Parathyroid adenoma (tissue), 2 donors: ENCODE measurements at regions not wholly inside any gene's neighbourhood (a gene's known extent, or its start where the extent isn't known, plus 50 kb on each side); places are given as distances from the start of the nearest gene placed in this dataset.

Experiments used
- H2AFZ ChIP-seq: fragments of 300-600 bp; sonication (generic); one replicate; pipeline ENCODE4 v1.7.0; 2017; ENCODE audit warnings: antibody characterized with exemption, mild to moderate bottlenecking
- H3K27ac ChIP-seq: fragments of 300-600 bp; sonication (generic); one replicate; pipeline ENCODE4 v1.7.0; 2017
- H3K27me3 ChIP-seq: fragments of 300-600 bp; sonication (generic); one replicate; pipeline ENCODE4 v1.7.0; 2017; ENCODE audit warnings: low read length; ENCODE audit not compliant: control insufficient read depth, insufficient read depth
- H3K36me3 ChIP-seq: fragments of 300-600 bp; sonication (generic); one replicate; pipeline ENCODE4 v1.7.0; 2017; ENCODE audit warnings: low read length; ENCODE audit not compliant: control insufficient read depth, insufficient read depth
- H3K4me1 ChIP-seq: fragments of 300-600 bp; sonication (generic); one replicate; pipeline ENCODE4 v1.7.0; 2017; ENCODE audit warnings: control low read depth
- H3K4me2 ChIP-seq: fragments of 300-600 bp; sonication (generic); one replicate; pipeline ENCODE4 v1.7.0; 2017; ENCODE audit warnings: low read length
- H3K4me3 ChIP-seq: fragments of 300-600 bp; sonication (generic); one replicate; pipeline ENCODE4 v1.7.0; 2017; ENCODE audit warnings: low read depth, low read length
- H3K79me2 ChIP-seq: fragments of 300-600 bp; sonication (generic); one replicate; pipeline ENCODE4 v1.7.0; 2017; ENCODE audit warnings: control low read depth
- H3K9ac ChIP-seq: fragments of 300-600 bp; sonication (generic); one replicate; pipeline ENCODE4 v1.7.0; 2017; ENCODE audit warnings: mild to moderate bottlenecking
- H3K9me3 ChIP-seq: fragments of 300-600 bp; sonication (generic); one replicate; pipeline ENCODE4 v1.7.0; 2017; ENCODE audit warnings: low read length; ENCODE audit not compliant: control insufficient read depth
- CTCF ChIP-seq: fragments of 300-600 bp; sonication (generic); IDR thresholded peaks from one replicate; pipeline ENCODE4 v1.7.0; 2017; ENCODE audit warnings: antibody characterized with exemption, mild to moderate bottlenecking
- donor health status: primary hyperparathyroidism.

GRCh38 chr10:52665821-52666220, 106.8 kb downstream of the MBL2 start:
- no peak for TF ChIP-seq CTCF
- H3K27me3 ChIP-seq = no peaks in the 10 kb centered on the region
- H3K4me3 ChIP-seq = no peak overlapping the region
- no peaks in the 10 kb centered on the region for H3K4me1 ChIP-seq
- no peaks in the 10 kb centered on the region for H3K79me2 ChIP-seq
- H3K4me2 ChIP-seq = no peak overlapping the region
- H3K27ac ChIP-seq = no peak overlapping the region
- no peak overlapping the region for H2AFZ ChIP-seq
- no peak overlapping the region for H3K9ac ChIP-seq
- H3K9me3 ChIP-seq = no peaks in the 10 kb centered on the region
- H3K36me3 ChIP-seq = no peaks in the 10 kb centered on the region

GRCh38 chr10:52666931-52667330, 105.7 kb downstream of the MBL2 start:
- Histone ChIP-seq H3K4me2 (no peak overlapping the region), H3K79me2 (no peaks in the 10 kb centered on the region), H3K9ac (no peak overlapping the region), H3K27me3 (no peaks in the 10 kb centered on the region), H3K4me1 (no peaks in the 10 kb centered on the region), H3K36me3 (no peaks in the 10 kb centered on the region), H3K27ac (no peak overlapping the region), H3K9me3 (no peaks in the 10 kb centered on the region), H2AFZ (no peak overlapping the region), H3K4me3 (no peak overlapping the region)
- TF ChIP-seq CTCF = no peak

- H3K27me3 ChIP-seq = no peaks in the 10 kb centered on the region
- H3K27ac ChIP-seq = no peak overlapping the region
- H3K4me3 ChIP-seq = no peak overlapping the region
- no peaks in the 10 kb centered on the region for H3K79me2 ChIP-seq
- TF ChIP-seq CTCF = no peak
- H3K9ac ChIP-seq = no peak overlapping the region
- no peaks in the 10 kb centered on the region for H3K4me1 ChIP-seq
- no peak overlapping the region for H2AFZ ChIP-seq
- H3K9me3 ChIP-seq = no peaks in the 10 kb centered on the region
- H3K4me2 ChIP-seq = no peak overlapping the region
- no peaks in the 10 kb centered on the region for H3K36me3 ChIP-seq
Measured at GRCh38 chr10:52668024-52668423, 104.6 kb downstream of the MBL2 start.

GRCh38 chr10:52672880-52673279, 99.7 kb downstream of the MBL2 start:
- no peaks in the 10 kb centered on the region for H3K36me3 ChIP-seq
- no peak overlapping the region for H3K9ac ChIP-seq
- no peaks in the 10 kb centered on the region for H3K27me3 ChIP-seq
- H3K4me3 ChIP-seq = no peak overlapping the region
- no peak overlapping the region for H3K4me2 ChIP-seq
- TF ChIP-seq CTCF = no peak
- no peaks in the 10 kb centered on the region for H3K9me3 ChIP-seq
- no peak overlapping the region for H2AFZ ChIP-seq
- H3K27ac ChIP-seq = no peak overlapping the region
- H3K79me2 ChIP-seq = no peaks in the 10 kb centered on the region
- H3K4me1 ChIP-seq = no peaks in the 10 kb centered on the region

GRCh38 chr10:52673468-52673867, 99.1 kb downstream of the MBL2 start:
- no peaks in the 10 kb centered on the region for H3K36me3 ChIP-seq

More at GRCh38 chr10:52673468-52673867, 99.1 kb downstream of the MBL2 start:
- Histone ChIP-seq H3K4me3 (no peak overlapping the region), H3K27me3 (no peaks in the 10 kb centered on the region), H3K27ac (no peak overlapping the region), H3K4me2 (no peak overlapping the region), H3K9me3 (no peaks in the 10 kb centered on the region), H2AFZ (no peak overlapping the region), H3K4me1 (no peaks in the 10 kb centered on the region), H3K9ac (no peak overlapping the region), H3K79me2 (no peaks in the 10 kb centered on the region)
- TF ChIP-seq CTCF = no peak
